ENCODE measurements at regions not wholly inside any gene's neighbourhood (a gene's known extent, or its start where the extent isn't known, plus 50 kb on each side); places are given as distances from the start of the nearest gene placed in this dataset.
"Not testable (repeated sequence)": the region's sequence is repeated elsewhere in the genome, so short reads cannot be mapped to it uniquely, and the experiment has no call there.

GRCh38 chr6:167707686-167708500, 118.8 kb upstream of the AFDN start:
- no peak overlapping the region for H3K4me3 ChIP-seq (ENCODE audit: low read depth, low read length)

GRCh38 chr6:167708501-167709094, 118.1 kb upstream of the AFDN start:
- no peak overlapping the region for H3K4me3 ChIP-seq (ENCODE audit: low read depth, low read length)

DNA sequence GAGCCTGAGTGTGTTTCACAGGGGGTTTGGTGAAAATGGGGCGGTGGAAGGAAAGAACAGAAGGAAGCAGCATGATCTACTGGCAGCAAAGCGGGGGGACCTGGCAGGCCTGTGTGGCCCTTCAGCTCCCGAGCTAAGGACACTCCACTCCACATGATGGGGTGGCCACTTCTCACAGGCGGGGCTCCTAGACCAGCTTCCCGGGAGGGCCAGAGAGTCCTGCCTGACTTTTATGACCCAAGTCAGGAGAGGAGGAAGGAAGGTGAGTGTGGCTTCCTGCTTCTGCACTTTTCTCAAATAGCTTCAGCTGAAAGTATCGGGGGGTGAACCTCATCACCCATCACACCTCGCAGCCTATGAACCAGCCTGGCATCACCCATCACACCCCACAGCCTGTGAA, 117.5 kb upstream of the AFDN start:
- no peak overlapping the region for H3K4me3 ChIP-seq (ENCODE audit: low read depth, low read length)

- not testable (repeated sequence) for H3K4me3 ChIP-seq (ENCODE audit: low read depth, low read length)
Measured at GRCh38 chr6:167709776-167710336, 116.9 kb upstream of the AFDN start.

GRCh38 chr6:167710363-167710920, 116.3 kb upstream of the AFDN start:
- no peak overlapping the region for H3K4me3 ChIP-seq (ENCODE audit: low read depth, low read length)

DNA sequence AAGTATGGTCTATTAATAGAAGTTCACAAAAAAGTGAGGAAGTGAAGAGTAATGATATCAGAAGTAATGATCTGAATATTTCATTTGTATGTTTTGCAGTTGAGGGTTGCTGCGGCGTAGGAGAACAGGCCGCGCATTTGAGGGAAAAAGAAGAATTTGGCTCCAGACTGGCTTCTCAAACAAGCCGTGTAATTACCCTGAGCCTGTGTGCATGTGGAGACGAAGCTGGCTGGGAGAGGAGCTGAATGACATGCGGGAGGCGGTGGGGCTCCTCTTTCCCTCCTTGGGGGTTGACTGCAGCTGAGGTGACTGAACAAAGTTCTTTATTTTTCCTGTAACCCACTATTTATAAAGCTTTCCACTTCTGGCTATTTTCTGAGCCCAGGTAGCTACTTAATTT, 115.5 kb upstream of the AFDN start:
- H3K4me3 ChIP-seq (ENCODE audit: low read depth, low read length), result no peak overlapping the region

DNA sequence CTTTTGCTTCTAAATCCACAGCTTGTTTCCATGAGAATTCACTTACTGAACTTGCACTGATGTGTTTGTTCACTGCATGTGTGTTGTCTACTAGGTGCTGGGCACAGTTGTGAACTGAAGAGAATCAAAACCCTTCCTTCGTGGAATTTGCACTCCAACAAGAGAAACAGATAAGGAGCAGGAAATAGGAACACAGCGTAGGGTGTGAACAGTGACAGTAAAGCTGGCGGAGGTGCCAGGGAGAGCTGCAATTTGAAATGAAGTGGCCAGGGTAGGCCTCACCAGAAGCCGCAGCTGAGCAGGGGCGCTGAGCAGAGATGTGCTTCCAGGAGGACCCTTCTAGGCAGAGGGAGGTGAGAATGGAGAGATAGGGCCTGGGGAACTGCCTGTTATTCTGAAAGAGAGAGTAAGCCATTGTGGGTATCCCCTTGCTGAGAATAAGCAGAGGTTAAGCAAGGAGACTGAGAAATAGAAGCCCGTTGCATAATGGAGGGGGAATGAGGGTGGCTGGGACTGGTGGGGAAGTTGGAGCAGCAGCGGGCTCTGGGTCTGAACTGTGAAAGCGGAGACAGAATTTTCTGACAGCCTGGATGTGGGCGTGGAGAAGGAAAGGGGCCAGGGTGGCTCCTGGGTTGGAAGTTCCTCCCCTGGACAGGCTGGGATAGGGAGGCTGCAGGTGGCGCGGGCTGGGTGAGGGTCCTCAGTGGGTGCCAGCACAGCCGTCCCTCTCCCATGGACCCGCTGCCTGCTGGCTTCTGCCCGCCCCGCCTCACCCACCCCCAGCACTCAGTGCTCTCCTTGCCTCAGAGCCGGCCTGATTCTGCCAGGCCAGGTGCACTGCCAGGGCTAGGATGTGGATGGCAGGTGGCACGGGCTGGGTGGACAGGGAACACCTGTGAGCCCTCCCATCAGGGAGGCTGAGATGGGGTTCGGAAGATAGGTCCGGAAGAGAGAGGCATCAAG, 114.7 kb upstream of the AFDN start:
- H3K4me3 ChIP-seq (ENCODE audit: low read depth, low read length), result no peak overlapping the region

DNA sequence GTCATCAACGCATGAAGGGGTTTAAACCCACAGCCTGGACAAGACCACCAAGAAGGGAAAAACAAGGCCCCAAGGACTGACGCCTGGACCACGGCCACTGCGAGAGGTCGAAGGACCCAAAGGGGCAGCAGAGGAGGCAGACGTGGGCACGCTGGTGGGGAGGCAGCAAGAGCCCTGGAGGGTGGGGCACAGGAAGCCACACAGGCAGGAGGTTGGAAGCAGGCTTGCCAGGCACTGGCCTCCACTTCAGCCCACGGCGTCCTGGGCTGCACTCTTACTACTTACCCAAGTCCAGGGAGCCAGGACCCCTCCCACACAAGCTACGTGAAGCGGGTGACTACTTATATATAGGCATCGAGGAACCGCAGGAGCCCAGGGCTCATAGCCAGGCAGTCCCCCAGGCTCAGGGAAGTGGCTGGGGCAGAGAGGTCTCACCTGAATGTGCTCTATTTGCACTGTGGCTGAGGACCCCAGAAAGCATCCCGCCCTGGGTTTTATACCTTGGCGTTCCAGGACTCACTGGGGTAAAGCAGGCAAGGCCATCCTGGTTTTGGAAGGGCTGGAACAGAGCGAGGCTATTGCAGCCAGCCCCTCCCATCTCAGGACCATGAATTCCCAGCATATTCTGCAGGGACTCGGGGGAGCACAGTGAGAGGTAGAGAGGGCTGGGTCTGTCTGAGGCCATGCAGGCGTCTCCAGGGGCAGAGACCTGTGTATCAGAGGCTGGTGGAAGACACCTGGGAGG, 113.8 kb upstream of the AFDN start:
- no peak overlapping the region for H3K4me3 ChIP-seq (ENCODE audit: low read depth, low read length)

DNA sequence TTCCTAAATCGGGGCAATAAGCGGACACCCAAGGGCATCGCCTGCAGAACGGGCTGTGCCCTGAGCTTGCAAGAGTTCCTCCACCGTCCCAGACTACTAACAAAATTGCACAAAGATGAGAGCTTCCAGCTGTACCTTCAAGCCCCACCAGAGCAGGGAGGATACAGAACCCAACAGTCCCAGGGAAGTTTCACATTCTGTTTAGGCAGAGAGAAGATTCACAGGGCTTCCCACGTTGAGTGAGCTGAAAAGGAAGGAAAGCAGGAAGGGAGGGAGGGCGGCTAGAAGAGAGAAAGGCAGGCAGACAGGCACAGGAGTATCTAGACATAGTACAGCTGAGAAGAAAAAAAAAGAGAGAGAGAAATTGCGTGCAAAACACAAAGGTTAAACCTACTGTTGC, 112.6 kb upstream of the AFDN start:
- no peak overlapping the region for H3K4me3 ChIP-seq (ENCODE audit: low read depth, low read length)

GRCh38 chr6:167717455-167717854, 109.3 kb upstream of the AFDN start:
- H3K4me3 ChIP-seq (ENCODE audit: low read depth, low read length), result no peak overlapping the region

GRCh38 chr6:167717867-167718266, 108.8 kb upstream of the AFDN start:
- no peak overlapping the region for H3K4me3 ChIP-seq (ENCODE audit: low read depth, low read length)

- no peak overlapping the region for H3K4me3 ChIP-seq (ENCODE audit: low read depth, low read length)
Measured at GRCh38 chr6:167719920-167720319, 106.8 kb upstream of the AFDN start.

DNA sequence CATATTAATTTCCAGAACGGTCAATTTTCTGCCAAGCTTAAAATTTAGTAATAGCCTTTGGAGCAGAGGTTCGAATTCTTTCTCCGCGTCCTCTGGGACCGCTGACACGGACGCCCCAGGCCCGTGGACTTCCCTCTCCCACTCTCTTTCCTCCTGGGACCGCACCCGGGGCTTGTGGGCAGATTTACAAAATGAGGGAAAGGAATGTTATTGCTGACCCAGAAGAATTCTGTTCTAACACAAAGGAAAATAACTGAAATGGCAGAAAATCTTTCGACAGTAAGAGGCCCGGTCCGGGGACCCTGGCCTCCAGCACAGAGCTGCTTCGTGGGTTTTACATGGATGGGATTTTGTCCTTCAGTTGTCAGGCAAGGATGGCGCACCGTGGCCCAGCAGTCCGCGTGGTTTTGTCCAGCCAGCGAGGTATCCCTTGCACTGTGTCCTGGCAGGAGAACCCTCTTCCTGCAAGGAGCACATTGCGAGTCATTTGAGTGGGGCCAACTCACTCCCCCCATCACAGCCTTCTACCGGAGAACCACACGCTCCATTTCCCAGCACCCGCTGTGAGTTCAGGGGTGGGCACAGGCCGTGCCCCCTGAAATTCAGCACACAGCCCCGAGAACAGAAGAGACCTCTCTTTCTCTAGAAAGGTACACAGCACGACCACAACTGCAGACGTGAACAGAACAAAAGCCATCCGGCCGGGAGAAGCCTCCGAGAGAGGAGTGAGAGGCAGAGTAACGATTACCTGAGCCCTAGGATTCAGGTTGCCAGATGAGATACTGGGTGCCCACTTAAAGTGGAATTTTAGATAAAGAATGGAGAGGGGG, 106.0 kb upstream of the AFDN start:
- no peak overlapping the region for H3K4me3 ChIP-seq (ENCODE audit: low read depth, low read length)

- no peak overlapping the region for H3K4me3 ChIP-seq (ENCODE audit: low read depth, low read length)
Measured at GRCh38 chr6:167721291-167721690, 105.4 kb upstream of the AFDN start.

DNA sequence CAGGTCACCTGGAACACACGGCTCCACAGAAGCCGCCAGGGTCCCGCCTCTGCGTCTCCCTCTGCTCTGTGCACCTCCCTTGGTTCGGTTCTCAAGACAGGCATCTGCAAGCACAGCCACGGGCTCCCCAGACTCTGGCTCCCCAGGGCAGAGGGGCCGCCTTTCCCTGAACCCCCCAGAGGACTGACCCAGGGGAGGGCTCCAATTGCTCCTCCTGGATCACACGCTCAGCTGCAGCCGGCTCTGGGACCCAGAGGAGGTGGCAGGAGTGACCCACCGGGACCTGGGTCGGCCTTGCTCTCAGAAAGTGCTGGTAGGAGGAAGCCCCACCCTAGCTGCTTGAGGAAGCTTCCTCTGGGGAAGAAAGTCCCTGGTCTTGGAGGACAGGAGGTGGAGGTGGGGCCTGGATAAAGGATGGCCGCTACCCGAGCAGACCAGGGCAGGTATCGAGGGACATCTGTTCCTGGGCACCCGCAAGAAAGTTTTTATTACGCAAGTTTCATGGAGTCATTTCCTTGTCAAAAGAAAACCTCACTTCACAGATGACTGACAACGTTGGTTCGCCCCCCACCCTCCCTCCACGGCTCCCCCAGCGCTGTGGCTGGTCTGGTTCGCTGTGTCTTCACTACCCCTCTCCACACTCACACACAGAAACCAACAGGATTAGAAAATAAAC, 103.9 kb upstream of the AFDN start:
- no peak overlapping the region for H3K4me3 ChIP-seq (ENCODE audit: low read depth, low read length)

DNA sequence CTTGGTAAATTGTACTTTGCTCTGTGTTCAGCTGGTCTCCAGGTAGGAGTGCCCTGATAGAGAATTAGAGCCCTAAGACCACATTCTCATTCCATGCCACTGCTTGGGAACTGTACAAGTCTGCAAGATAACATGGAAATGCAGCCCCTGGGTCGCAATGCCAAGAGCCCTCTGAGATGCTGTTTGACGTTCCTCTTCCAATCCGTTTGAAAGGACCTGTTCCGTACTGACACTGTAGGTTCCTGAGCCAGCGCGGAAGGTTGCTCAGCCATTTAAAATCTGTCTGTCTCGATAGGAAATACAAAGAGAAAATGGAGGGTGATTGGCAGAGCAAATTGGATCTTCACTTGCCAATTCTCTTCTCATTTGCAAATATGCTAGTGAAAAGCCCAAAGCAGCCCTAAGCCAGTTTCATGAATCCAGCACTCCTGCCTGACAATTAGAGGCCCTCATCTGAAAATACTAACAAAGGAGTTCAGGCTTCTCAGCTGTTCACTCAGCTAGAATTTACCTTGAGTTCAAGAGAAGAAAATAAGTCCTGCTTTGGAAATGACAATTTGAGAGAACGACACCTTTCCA, 100.6 kb upstream of the AFDN start:
- H3K4me3 ChIP-seq (ENCODE audit: low read depth, low read length), result no peak overlapping the region

- H3K4me3 ChIP-seq (ENCODE audit: low read depth, low read length), result no peak overlapping the region
Measured at GRCh38 chr6:167730441-167730840, 96.3 kb upstream of the AFDN start.

DNA sequence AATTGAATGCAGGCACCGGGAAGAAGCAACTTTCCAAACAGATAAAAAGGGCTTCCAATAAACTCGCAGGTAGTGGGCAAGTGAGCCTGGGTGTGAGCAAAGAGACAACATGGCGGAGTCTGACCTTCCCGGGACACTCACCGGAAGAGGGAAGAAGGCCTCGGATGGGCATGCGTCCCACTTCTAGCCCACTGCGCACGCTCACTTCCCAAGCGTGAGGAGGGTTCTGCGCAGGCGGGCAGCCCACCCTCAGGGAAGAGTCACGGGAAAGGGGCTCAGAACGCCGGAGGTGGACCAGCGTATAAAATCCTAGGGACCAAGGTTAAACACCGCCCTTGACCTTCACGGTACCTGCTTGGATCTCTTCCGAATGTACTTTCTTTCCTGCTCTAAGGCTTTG, 95.5 kb upstream of the AFDN start:
- no peak overlapping the region for H3K4me3 ChIP-seq (ENCODE audit: low read depth, low read length)
